ENCODE measurements at regions not wholly inside any gene's neighbourhood (a gene's known extent, or its start where the extent isn't known, plus 50 kb on each side); places are given as distances from the start of the nearest gene placed in this dataset.

- TF ChIP-seq CTCF (IDR thresholded peaks at IDR 0.05) (no peak), POLR2A (IDR thresholded peaks at IDR 0.05) (no peak)
Observed at GRCh38 chr6:133787122-133787521, 101.8 kb upstream of the TCF21 start.
